NCI-H146 treated with DMSO at 0.1 percent for 48 hours (cell line): ENCODE measurements at regions not wholly inside any gene's neighbourhood (a gene's known extent, or its start where the extent isn't known, plus 50 kb on each side); places are given as distances from the start of the nearest gene placed in this dataset.

Experiments used
- DNase-seq: peaks from one replicate; lab custom pipeline; 2025; ENCODE audit not compliant: unreplicated experiment; lab: John Stamatoyannopoulos, UW

DNA sequence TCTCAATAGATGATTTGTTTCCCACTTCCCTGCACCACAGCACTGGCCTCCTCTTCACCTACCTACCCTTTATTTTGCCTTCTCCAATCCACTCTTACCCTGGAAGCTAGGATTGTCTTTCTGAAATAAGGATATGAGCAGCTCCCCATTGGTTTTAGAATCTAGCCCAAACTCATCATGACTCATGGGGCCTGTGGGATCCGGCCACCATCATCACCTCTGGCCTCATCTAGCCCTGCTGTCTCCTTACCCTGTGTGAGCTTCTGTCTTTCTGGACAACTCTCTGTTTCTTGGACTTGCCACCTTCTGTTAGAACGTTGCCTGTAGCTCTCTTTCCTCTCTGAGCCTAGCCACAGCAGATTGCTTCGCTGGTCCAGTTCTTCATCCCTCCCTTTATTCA is 277.1 kb downstream of the PAX1 start:
- no peak for DNase-seq

DNA sequence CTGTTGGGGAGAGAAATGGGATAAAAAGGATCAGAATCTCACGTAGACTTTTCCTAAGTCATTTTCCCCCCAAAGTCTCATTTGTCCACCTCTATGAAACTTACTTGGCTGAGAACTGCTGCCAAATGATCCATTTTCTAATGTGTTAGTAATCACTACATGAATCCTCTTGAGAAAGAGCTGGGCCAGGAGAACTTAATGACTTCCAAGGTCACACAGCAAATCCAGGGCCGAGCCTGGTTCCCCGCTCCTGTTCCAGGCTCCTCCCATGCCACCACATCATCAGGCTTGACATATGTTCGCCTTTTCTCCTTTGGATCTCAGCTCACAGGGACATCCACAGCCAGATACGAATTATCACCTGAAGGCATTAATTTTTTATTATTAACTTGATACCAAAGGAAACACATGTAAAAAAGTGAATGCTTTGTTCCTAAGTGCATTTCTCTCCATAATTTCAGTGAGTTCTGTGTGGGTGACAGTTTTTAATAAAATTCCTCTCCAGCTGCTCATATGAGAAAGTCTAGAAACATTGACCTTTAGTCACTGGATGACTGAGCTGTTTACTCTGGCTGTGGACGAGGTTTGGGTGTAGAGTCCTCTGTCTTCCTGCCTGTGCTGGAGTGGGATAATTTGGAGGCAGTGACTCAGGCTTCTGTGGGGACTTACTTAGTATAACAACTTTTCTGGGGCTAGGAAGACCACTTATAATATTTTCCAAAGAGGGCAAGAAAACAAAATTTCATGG is 276.3 kb downstream of the PAX1 start:
- no peak for DNase-seq

DNA sequence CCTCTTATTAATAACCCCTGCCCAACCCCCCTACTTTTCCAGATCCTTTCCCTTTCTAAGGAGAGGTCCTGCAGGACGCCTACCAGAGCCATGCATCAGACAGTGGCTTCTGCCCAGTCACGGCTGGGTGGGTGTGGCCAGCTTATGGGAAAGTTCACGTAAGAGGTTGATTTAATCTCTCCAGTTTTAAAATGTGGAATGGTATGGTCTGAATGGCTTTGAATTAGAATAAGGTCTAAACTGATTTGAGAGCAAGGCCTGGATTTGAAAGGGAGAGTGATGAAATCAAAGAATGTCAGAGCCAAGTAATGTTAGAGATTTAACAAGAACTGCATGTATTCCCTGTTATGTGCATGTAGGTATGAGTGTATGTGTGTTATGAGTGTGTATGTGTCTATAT is 275.7 kb downstream of the PAX1 start:
- DNase-seq, result no peak

DNA sequence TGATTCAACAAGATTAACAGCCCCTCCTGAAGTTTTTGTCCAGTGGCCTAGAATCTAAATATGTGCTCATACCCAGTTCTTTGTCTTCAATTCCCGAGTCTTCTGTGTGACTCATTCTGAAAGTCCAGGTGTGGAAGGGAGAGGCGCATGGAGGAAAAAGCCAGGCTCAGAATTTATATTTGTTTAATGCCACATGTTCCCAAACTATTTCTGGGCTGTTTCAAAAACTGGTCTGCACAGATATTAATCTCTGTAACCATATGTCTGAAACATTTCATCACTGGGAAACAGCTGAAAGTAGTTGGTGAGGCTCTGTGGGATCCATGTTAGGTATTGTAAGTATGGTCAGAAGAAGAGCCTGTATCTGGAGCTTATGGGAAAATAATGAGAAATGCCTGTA is 266.0 kb downstream of the PAX1 start:
- DNase-seq, result no peak

DNA sequence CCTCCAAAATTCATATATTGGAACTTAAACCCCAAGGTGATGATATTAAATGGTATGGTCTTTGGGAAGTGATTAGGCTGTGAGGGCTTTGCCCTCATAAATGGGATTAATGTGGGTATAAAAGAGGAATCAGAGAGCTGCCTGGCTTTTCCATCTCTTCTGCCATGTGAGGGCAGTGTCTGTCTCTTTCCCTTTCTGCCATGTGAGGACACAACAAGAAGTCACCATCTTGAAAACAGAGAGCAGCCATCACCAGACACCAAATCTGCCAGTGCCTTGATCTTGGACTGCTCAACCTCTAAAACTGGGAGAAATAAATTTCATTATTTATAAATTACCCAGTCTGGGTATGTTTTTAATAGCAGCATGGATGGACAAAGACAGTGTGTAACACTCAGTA is 263.0 kb downstream of the PAX1 start:
- no peak for DNase-seq

DNA sequence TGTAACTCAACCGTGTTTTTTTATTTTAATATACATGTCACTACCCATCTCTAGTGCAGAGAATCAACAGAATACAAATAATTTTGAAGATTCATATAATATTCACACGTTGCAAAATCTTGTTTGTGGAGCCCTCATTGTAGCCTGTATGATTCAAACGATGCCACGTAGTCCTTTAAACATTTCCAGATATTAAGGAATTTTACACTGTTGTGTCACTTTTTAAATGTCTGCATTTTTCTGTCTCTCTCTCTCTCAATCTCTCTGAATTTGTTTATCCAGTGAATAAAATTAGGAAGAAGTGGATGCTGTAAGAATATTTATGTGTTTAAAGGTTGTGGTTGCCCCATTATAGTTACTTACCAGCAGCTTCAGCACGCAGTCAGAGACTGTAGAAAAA is 262.0 kb downstream of the PAX1 start:
- no peak for DNase-seq

DNA sequence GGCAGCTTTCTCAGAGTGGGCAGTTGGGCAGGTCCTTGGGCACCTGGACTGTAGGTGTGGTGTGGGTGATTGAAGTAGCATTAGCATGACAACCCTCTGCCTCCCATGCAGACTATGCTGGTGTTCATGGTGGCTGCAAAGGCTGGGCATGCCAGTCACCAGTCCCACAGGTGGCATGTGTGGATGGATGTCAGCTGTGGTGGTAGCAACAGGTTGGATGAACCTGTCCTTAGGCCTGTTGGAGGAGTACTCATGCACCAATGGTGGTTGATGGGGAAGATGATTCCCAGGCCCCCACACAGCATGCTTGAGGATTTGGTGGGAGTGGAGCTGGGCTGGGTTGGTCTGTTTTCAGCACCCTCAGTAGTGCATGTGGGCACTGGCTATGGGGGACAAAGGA is 251.1 kb downstream of the PAX1 start:
- DNase-seq, result no peak

DNA sequence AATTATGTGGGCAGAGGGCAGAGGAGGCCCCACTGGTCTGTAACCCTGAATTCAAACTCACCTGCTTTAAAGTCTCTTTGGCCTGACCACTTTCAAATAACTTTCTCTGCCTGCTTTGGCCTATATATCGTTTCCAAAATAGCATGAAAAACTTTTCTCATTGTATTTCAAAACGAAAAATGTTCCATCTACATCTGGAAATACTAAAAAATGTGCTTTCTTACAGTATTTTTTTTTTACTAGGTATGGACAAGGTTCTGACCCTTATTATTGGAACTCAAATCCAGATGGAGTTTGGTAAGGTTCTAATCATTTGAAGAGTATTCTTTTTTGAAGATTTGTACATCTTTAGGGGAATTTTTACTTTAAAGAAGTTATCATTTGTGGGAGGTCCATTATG is 241.9 kb downstream of the PAX1 start:
- DNase-seq, result no peak

DNA sequence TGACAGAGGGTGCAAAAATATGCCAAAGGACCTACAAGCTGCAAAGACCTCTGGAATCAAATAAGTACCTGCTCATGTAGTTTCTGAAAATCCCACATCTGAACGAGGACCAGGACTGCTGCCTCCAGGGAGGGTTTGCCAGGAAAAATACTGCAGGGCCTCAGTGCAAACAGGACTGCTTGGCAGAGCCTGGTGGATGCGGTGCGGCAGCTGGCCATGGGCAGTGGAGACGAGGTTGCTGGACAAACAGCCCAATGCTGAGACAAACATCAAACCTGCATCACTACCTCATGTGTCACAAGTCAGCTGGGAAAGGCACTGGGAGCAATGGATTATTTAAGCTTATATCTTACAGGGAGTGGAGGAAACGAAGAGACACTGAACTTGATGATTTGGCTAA is 238.8 kb downstream of the PAX1 start:
- DNase-seq, result no peak

DNA sequence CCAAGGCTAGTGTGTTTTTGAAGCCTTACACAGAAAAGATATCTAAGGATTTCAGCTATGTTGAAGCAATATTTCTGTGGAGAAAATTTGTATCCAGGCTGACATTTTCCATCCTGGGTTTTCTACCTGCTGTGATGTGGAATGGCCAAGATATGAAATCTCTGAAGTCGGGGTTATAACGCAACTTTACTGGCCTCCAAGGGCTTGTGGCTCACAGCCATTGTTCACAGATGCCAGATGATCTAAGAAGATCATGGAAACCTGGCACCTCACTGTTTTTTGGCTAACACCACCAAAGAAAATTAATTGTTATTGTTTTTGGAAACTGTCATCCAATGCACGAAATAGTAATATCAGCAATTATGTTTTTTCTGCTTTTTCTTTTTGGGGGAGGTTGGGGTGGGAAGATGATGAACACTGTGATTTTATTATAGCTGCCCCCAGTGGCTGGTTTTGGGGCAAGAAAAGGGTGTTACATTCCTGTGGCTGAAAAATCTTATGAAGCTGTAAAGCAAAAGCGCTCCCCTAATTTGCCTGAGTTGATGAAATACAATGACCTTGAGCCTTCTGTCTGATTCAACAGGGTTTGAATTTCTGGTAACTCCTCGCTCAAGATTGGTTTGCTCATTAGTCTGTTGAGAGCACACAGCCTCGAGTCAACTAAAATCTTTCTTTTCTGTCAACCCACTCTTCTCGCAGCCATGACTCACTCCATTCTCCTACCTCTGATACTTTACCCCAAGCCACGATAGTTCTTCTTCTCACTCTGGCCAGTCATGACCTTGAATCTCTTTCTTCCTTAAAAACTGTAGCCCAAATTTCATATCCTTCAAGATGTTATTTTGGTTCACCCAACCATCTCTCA is 236.7 kb downstream of the PAX1 start:
- DNase-seq, result no peak

DNA sequence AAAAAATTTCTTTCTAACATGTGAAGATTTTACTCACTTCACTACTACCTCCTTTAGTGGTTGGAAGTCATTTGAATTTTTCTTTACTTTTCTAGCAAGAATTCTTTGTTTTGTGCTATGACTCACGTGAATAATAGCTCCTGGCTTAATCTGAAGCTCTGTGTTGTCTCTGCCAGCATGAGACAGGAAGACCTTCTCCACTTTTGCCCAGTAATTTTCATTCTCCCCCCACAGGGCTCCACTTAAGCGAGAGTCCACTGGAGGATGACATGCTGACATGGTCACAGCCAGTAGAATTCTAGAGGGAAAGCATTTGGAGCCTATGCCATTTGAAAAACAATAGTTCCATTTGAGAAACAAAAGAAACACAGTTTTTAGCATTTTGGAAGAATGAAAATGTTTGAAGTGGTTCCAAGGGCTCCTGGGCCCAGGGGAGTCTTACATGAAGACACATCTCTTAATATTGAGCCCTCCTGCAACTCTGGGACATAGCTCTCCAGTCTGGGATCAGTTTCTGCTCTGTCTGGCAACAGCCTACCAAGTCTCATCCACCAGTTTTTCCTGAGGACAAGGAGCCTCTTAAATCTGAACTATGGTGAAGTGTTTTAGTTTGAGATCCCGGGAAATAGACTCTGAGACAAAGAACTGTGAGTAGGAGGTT is 231.4 kb downstream of the PAX1 start:
- DNase-seq, result no peak

DNA sequence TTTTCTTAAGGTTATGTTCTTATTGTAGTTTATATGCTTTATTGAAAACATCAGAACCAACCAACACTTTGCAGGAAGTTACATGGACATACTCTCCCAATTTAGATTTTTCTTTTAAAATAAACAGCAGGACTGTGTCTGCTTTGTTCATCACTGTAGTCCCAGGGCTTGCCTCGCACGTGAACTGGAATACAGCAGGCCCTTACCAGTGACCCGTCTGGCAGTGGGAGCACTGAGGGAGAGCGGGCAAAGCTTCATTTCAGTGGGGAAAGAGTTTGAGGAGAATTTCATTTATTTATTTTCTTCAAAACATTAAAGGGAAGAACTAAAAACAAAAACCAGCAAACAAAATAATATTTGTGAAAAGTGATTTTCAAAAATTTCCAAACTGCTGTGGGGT is 230.8 kb downstream of the PAX1 start:
- DNase-seq, result no peak

DNA sequence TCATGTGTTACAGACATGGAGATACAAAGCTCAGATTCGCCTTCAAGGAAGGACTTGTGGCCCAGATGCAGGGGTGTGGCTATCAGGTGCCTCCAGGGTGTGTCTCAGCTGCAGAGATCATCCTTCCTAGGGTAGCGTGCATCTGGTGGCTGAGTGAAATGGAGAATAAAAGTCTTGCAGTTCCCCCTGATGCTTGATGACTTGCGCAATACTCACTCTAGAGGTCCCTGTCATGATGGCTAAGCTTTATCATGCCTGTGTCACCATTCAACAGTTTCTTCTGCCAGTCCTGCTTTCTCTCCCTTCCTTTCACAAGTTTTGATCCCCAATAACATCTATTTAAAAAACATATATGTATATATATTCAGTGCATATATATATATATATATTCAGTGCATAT is 228.1 kb downstream of the PAX1 start:
- DNase-seq, result no peak

DNA sequence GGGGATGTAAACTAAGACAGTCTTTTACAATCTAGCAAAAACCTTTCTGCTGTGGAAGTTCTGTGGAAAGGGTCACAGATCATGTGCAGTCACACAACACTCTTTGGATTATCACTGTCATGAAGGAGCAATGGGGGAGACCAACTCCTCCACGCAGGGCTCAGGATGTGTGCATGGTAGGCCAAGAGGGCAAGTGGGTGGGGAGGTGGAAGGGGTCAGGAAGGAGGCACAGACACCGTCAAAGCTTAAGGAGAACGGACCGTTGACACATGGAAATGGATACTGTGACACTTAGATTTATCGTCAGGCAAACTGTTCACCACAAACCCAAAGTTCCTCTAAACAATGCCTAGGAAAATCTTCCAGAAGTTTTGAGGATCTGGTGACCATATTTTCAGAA is 215.8 kb downstream of the PAX1 start:
- DNase-seq, result no peak

DNA sequence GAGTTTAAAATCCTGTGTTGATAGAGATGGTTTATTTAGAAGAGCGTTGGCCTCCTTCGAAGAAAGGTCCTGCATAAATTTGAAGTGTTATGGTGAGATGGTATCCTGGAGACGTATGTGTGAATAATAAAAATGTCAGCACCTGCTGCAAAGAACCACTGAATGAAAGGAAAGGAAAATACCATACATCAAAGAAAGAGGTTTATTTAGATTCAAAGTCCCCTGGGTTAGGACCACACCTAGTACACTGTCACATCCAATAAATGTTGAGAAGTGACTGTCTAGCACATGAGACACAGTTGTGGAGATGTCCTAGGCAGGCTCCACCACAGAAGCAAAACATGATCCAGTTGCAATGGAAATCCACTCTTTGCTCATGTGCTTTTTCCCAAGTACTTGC is 214.7 kb downstream of the PAX1 start:
- no peak for DNase-seq

DNA sequence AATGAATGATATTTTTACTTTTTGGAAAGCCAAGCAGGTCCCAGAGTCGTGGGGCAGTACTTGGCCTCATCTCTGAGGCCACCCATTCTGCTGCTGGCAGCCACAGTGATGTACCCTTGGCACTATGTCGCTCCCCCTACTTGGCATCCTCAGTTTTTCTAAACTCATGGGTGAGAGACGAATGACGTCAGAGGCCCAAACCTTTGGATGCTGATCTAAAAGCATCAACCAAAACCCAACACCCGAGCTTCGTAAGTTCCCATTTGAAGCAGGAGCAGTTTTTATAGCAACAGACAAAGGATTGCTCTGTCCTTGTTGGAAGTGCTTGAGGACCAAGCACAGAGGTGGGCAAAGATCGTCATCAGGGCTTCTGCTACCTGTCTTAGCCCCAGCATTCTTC is 212.9 kb downstream of the PAX1 start:
- DNase-seq, result no peak

DNA sequence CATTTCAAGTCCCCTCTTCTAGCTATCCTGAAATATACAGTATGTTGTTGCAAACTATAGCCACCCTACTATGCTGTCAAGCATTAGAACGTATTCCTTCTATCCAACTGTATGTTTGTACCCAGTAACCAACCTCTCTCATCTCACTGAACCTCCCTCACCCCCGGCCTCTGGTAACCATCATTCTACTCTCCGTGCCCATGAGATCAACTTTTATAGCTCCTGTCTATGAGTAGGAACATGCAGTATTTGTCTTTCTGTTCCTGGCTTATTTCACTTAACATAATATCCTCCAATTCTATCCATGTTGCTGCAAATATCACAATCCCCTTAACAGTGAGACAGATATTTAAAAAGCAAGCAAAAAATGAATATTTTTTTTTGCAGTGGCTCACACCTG is 196.9 kb downstream of the PAX1 start:
- DNase-seq, result no peak

DNA sequence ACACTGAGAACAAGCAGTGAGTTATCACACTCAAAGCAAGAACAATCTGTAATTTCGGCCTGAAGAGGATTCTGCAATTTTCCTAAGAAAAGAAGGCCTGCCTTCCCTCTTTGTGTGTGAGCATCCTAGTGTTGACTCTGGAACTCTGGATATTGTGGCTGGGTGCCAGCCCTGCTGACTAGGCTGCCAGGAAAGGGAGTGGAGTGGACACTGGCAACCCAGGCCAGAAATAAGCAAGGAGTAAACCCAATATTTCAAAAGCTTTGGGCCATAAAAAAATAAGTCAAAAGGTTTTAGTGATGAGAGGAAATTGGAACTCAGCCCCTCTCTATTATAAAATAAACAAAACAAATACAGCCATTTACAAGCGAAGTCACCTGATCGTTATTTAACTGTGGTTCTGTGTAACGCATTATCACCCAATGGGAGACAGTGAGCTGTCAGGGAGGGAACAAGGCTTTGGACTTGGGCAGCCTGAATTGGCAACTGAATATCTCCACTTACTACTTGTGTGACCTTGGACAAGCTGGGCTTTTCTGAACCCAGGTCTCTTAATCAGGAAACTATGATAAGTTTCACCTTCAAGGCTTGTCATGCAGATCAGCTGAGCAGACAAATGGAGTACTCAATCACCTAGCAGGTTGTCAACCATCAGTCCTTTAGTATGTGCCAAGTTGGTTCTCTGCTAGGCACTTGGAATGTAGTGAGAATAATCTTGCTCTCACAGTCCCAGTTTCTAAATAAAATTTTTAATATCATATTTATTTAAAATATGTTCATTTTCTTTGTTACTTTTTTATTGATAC is 196.2 kb downstream of the PAX1 start:
- DNase-seq, result no peak

DNA sequence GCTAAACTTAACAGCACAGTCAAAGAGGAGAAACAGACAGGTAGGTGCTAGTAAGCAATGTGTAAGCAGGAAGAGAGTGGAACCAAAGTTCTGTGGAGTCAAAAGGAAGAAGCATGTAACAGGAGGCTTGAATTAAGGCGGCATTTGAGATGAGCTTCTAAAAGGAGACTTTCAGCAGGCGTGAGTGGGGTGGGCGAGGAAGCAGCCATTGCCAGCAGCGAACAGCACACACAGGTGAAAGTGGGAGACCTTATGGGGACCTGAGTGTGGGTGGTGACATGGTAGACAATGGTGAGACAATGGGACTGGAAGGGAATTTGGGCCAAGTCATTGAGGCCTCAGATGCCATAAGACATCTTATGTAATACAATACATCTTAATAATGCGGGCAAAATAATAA is 195.0 kb downstream of the PAX1 start:
- no peak for DNase-seq

DNA sequence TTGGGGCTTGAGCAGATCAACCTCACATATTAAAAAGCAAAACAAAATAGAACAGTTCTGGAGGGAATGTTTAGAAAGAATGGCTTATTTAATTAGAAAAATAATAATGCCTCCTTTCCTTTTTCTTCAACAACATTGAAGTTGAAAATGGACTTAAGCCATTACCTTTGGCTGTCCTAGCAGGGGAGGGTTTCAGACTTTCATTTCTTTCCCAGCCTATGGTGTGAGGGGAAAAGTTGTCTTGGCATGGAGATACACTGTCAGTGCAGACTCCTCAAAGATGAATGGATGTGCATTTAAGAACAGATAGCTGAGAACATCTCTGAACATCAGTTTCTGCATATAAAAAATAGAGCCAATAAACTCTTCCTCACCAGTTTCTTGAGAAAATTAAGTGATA is 169.5 kb downstream of the PAX1 start:
- DNase-seq, result no peak

DNA sequence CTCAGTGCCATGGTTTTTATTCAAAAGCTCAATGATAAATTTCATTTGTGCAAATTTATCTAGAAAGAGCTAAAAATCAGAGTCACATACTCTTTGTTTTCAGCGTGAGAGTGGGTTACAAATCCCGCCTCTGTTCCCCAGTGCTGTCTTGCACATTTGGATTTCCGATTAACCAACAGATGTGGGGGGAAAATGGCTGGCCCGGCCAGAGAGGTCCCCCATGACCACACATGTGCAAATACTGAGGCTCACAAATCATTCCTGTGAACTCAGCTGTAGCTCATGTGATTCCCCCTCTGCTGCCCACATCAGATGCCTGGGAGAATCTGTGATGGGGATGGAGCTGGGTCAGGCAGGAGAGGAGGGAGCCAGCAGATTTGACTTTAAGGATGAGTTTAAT is 168.7 kb downstream of the PAX1 start:
- DNase-seq, result no peak
